ENCODE measurements at regions not wholly inside any gene's neighbourhood (a gene's known extent, or its start where the extent isn't known, plus 50 kb on each side); places are given as distances from the start of the nearest gene placed in this dataset.

- Histone ChIP-seq H3K4me1 (ENCODE audit: insufficient read depth, low read length, poor library complexity, severe bottlenecking) (no peaks in the 10 kb centered on the region), H3K36me3 (ENCODE audit: insufficient read depth, low read length, poor library complexity, severe bottlenecking) (no peaks in the 10 kb centered on the region), H3K4me3 (ENCODE audit: low read depth, low read length, poor library complexity, severe bottlenecking) (no peak overlapping the region), H3K27me3 (replicated peaks; ENCODE audit: insufficient read depth, low read depth, low read length, poor library complexity) (peaks cover 9% of the 10 kb centered on the region), H3K9me3 (ENCODE audit: low read depth, low read length, poor library complexity, severe bottlenecking) (no peaks in the 10 kb centered on the region), H3K27ac (ENCODE audit: low read depth, low read length, poor library complexity, severe bottlenecking) (no peak overlapping the region)
- CTCF ChIA-PET = no interaction called here
- BruUV-seq (replicated peaks) = no TSS peak
- no peak for DNase-seq (ENCODE audit: low spot score)
- intact Hi-C loops (cut with micrococcal nuclease; ENCODE audit: unreplicated experiment) = no loop called here
- TF ChIP-seq CTCF (conservative IDR thresholded peaks at IDR 0.05; ENCODE audit: low read depth, low read length) (no peak), EZH2 (IDR thresholded peaks at IDR 0.05; ENCODE audit: borderline replicate concordance, low read depth, low read length, poor library complexity, severe bottlenecking) (no peak)
- POLR2A ChIA-PET (ENCODE audit: low non-redundant PET) = no interaction called here
Observed at GRCh38 chr2:52258038-52258437, 1226.1 kb upstream of the NRXN1 start.

GRCh38 chr2:52253416-52253980 lies 1221.6 kb upstream of the NRXN1 start:
- intact Hi-C loops (cut with micrococcal nuclease; ENCODE audit: unreplicated experiment) = no loop called here
- CTCF ChIA-PET = no interaction called here

GRCh38 chr2:52238782-52239181 lies 1206.8 kb upstream of the NRXN1 start:
- no TSS peak for BruUV-seq (replicated peaks)
- Histone ChIP-seq H3K27me3 (replicated peaks; ENCODE audit: insufficient read depth, low read depth, low read length, poor library complexity) (no peaks in the 10 kb centered on the region), H3K27ac (ENCODE audit: low read depth, low read length, poor library complexity, severe bottlenecking) (no peak overlapping the region), H3K4me1 (ENCODE audit: insufficient read depth, low read length, poor library complexity, severe bottlenecking) (no peaks in the 10 kb centered on the region), H3K9me3 (ENCODE audit: low read depth, low read length, poor library complexity, severe bottlenecking) (no peaks in the 10 kb centered on the region), H3K36me3 (ENCODE audit: insufficient read depth, low read length, poor library complexity, severe bottlenecking) (no peaks in the 10 kb centered on the region), H3K4me3 (ENCODE audit: low read depth, low read length, poor library complexity, severe bottlenecking) (no peak overlapping the region)
- no peak for TF ChIP-seq CTCF (conservative IDR thresholded peaks at IDR 0.05; ENCODE audit: low read depth, low read length)
- no peak for TF ChIP-seq EZH2 (IDR thresholded peaks at IDR 0.05; ENCODE audit: borderline replicate concordance, low read depth, low read length, poor library complexity, severe bottlenecking)
- POLR2A ChIA-PET (ENCODE audit: low non-redundant PET) = no interaction called here
- CTCF ChIA-PET = no interaction called here
- intact Hi-C loops (cut with micrococcal nuclease; ENCODE audit: unreplicated experiment) = no loop called here
- DNase-seq (ENCODE audit: low spot score) = no peak

More at GRCh38 chr2:52253416-52253980, 1221.6 kb upstream of the NRXN1 start:
- H3K4me1 ChIP-seq (ENCODE audit: insufficient read depth, low read length, poor library complexity, severe bottlenecking) = no peaks in the 10 kb centered on the region
- no peak for DNase-seq (ENCODE audit: low spot score)
- no peak overlapping the region for H3K27ac ChIP-seq (ENCODE audit: low read depth, low read length, poor library complexity, severe bottlenecking)
- no TSS peak for BruUV-seq (replicated peaks)
- POLR2A ChIA-PET (ENCODE audit: low non-redundant PET) = no interaction called here
- peaks cover 18% of the 10 kb centered on the region for H3K27me3 ChIP-seq (replicated peaks; ENCODE audit: insufficient read depth, low read depth, low read length, poor library complexity)
- no peaks in the 10 kb centered on the region for H3K36me3 ChIP-seq (ENCODE audit: insufficient read depth, low read length, poor library complexity, severe bottlenecking)
- no peaks in the 10 kb centered on the region for H3K9me3 ChIP-seq (ENCODE audit: low read depth, low read length, poor library complexity, severe bottlenecking)
- TF ChIP-seq EZH2 (IDR thresholded peaks at IDR 0.05; ENCODE audit: borderline replicate concordance, low read depth, low read length, poor library complexity, severe bottlenecking) = no peak
- TF ChIP-seq CTCF (conservative IDR thresholded peaks at IDR 0.05; ENCODE audit: low read depth, low read length) = no peak
- no peak overlapping the region for H3K4me3 ChIP-seq (ENCODE audit: low read depth, low read length, poor library complexity, severe bottlenecking)
